HL-60/S4 (cell line): ENCODE measurements at regions not wholly inside any gene's neighbourhood (a gene's known extent, or its start where the extent isn't known, plus 50 kb on each side); places are given as distances from the start of the nearest gene placed in this dataset.
"Not testable (repeated sequence)": the region's sequence is repeated elsewhere in the genome, so short reads cannot be mapped to it uniquely, and the experiment has no call there.

Experiments
- in situ Hi-C: fragments of 300-500 bp; cut with MboI; formaldehyde crosslinking; loops from 2 replicates; pipeline ENCODE4 v1.14.3; 2022; ENCODE audit warnings: low sequenced_read_pairs

DNA sequence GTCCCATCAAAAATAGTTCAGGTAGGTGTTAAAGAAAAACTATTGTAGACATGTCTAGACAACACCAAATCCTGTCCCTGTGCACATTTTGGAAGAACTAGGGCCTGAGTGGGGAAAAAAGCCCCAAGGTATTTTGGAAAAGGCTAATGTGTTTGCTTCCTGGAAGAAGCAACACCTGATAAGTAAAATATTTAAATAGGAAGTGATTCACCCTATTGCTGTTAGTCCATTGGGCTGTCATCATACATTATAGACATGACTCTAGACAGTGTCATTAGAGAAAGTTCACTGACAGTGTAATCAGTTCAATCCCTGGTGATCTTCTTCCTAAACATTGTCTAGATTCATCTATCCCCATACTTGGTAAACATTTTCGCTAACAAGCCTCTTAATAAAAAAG, 465.3 kb downstream of the CBLN4 start:
- in situ Hi-C loops = no loop called here

DNA sequence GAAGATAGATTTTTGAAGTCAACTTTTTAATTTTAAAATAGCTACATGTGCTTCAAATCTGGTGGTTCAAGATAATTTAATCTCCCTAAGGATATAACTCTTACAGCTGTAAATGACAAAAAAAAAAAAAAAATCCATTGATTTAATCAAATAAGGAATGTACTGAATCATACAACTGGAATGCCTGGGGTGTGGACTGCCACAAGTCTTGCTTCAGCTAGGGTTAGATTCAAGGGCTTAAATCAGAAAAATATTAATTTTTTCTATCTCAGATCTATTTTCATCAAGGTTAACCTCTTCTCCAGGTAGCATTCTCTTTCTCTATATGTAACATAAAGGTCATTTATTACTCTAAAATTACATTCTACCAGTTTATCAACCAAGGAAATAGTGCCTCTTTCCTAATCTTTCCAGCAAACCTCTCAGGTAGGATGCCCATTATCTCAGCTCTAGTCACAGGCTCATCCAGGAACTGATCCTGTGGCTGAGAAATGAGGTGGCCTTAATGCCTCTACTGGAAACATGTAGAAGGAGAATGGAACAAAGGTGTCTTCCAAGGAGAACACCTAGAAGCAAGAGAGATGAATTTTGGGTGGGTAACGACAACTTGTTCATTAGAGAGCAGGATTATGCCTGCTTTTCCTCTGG, 466.9 kb downstream of the CBLN4 start:
- in situ Hi-C loops = no loop called here

DNA sequence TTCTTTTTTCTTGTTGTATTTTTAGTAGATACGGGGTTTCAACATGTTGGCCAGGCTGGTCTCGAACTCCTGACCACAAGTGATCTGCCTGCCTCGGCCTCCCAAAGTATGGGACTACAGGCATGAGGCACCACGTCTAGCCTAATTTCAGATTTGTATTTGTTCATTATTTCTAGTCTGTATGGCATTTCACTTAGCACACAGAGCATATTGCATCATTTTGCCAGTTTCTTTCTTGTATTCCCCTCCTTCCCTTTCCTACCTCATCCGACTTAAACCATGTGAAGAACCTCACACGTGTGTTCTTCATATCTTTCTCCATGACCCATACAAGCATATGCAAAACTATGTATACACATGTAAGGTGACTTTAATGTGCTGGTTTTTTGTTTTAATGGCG, 470.0 kb downstream of the CBLN4 start:
- in situ Hi-C loops = no loop called here

DNA sequence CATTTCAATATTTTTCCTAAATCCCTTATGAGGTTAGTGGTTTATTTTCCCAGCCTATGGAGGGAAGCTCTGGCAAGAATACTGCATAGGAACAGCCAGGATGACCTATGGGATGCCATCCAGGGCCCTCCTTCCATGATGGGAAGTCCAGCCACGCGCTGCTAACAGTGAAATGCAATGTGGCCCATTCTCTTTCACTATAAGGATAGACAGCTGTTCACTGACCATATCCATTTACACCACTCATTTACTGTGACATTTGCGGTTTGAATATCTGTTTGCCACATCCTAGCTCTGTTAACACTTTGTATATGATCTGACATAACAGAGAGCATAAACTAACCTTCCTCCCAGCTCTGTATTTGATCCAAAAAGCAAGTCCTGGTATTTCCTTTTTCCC, 471.7 kb downstream of the CBLN4 start:
- in situ Hi-C loops = no loop called here

DNA sequence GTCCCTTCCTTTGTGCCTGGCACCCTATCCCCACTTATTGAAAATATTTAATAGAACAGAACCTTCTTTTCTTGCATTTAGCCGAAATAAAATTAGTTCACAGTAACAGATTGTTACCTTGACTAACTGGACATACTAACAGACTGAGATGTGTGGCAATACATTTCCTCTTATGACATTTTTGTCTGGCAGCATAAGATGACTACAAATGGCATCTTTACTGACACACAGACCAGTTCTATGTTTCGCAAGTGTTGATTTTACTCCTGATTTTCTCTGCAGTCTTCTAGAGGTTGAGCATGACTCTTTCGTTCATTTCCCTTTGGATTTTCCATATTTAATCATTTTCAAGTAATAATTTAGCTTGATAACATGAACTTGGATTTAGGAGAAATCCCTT, 474.6 kb downstream of the CBLN4 start:
- in situ Hi-C loops = no loop called here

DNA sequence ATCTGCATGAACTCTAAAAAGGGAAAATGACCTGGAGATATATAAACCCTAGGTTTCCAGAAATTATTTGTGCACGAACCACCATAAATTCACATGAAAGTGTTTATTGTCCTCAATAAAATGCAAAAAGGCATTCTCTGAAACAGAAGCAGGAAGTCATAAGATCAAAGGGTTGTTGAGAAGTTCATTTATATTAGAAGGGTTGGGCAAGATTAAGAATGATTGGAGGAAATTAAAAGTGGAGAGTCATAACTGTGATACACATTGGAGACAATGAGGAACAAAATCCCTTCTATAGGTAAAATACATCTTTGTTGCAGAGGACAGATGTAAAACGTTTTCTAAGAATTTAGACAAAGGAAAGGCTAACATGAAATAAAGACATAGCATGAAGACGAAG, 476.8 kb downstream of the CBLN4 start:
- in situ Hi-C loops = no loop called here

DNA sequence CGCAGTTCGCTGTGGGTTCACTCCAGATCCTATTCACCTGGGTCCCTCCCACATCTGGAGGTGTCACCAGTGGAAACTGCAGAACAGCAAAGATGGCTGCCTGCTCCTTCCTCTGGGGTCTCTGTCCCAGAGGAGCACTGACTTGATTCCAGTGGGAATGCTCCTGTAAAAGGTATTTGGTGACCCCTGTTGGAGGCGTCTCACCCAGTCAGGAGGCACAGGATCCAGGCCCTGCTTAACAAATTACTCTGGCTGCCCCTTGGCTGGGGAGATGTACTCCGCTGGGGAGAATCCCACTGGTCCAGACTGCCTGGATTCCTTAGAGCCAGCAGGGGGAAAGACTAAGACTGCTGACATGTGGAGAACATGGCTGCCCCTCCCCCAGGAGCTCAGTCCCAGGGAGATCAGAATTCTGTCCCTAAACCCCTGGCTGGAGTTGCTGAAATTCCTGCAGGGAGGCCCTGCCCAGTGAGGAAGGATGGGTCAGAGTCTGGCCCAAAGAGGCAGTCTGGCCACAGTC, 483.0 kb downstream of the CBLN4 start:
- in situ Hi-C loops = no loop called here

DNA sequence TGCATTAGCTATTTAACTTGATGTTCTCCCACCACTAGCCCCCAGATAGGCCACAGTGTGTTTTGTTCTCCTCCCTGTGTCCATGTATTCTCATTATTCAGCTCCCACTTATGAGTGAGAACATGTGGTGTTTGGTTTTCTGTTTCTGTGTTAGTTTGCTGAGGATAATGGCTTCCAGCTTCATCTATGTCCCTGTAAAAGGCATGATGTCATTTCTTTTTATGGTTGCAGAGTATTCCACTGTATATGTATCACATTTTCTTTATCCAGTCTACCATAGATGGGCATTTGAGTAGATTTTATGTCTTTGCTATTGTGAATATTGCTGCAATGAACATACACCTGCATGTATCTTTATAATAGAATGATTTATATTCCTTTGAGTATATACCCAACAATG, 487.7 kb downstream of the CBLN4 start:
- in situ Hi-C loops = not testable (repeated sequence)

DNA sequence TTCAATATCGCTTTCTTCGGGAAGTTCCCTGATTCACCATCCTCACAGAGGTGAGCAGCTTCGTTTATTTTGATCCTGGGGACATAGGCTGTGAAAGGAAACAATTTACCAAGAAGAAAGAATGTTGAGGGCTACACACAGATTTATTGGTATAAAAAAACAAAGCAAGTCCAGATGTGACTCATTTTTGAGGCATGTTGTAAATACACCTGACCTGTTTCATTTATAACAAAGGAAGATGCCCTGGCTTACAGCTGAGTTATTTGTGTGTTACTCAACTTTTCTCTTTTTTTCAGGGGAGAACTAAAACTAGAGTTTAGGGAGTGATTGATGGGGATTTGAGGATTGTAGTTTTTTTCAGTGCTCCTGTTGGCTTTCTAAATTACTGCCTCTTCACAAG, 489.5 kb downstream of the CBLN4 start:
- in situ Hi-C loops = no loop called here

DNA sequence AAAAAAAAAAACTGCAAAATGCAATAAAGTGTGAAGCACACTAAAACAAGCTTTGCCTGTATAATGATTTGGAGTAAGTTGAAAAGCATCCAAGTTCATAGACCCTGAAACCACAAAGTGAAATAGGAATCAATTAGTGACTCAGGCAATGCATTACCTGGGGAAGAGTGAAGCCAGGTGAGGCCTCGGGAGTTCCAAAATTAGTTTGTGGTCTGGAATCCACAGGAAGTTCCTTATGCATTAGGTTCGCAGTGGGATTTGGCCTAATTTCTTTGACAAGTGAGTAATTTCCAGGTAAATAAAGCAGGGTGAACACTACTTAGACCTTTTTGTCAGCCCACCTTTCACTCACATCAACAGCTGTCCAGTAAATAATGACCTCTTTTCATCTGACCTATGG, 490.8 kb downstream of the CBLN4 start:
- in situ Hi-C loops = no loop called here

DNA sequence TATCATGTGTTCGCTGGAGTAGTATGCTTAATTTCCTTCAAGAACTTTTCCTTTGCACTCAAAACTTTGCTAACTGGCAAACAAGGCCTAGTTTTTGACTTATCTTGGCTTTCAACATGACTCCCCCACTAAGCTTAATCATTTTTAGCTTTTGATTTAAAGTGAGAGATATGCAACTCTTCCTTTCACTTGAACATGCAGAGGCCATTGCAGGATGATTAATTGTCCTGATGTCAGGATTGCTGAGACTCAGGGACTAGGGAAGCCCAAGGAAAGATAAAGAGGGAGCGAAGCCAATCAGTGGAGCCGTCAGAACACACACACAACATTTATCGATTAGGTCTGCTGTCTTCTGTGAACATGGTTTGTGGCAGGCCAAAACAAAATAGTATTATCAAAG, 491.4 kb downstream of the CBLN4 start:
- in situ Hi-C loops = no loop called here

DNA sequence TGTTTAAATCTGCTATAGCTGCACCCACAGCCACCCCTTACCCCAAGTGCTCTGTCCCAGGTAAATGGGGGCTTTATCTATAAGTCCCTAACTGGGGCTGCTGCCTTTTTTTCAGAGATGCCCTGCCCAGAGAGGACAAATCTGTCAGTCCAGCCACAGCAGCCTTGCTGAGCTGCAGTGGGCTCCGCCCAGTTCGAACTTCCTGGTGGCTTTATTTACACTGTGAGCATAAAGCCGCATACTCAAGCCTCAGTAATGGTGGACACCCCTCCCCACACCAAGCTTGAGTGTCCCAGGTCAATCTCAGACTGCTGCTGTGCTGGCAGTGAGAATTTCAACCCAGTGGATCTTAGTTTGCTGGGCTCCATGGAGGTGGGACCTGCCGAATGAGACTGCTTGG, 505.2 kb downstream of the CBLN4 start:
- in situ Hi-C loops = no loop called here

DNA sequence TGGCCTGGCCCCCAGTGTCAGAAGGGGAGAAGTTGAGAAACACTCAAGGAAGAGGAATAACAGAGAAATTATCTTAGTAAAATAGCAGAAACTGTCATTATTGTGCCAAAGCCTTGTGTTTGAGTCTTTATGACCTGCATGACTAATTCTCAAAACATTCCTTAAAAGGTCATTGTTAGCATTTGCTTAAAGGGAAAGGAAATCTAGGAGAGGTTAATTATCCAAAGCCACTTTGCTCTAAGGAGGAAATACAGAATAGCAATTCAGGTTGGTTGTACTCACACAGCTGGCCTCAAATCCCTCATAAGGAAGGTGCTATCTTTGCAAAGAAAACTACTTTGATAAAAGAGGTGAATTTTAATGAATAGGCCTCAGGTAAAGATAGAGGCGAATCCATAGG, 516.7 kb downstream of the CBLN4 start:
- in situ Hi-C loops = loop anchor here (25.0 kb wide), 1 partner anchor 101 kb away; no protein-coding TSS in a partner anchor

DNA sequence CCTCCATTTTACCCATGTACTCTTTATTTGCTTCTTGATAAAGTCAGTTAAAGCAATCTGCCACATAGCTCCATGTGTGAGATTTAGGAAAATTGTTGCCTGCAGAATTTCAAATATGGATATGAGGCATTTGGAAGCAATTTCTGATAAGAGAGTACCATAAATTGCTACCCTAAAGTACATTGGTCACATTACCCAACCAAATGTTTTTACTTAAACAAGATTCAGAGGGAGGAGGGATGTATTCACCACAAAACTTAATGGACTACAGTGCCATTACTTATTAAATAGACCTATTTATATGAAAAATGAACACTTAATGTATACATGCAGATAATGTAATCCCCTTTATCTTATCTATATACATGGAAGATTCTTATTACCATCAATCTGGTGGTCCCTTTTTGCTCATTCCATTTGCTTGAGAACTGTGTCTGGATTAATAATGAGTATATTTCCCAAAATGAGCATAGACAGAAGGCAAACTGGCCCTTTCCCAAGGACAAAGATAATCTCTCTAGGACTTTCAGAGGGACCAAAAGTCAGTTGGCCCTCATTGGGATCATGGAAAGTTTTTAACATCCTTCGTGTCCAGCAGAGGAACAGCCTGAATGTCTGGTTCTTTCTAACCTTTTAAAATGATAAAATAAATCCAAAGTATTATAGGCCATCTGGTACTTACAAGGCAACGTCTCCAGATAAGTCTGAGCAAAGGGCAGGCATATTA, 526.4 kb downstream of the CBLN4 start:
- in situ Hi-C loops = loop anchor here (25.0 kb wide), 1 partner anchor 92 kb away; no protein-coding TSS in a partner anchor

DNA sequence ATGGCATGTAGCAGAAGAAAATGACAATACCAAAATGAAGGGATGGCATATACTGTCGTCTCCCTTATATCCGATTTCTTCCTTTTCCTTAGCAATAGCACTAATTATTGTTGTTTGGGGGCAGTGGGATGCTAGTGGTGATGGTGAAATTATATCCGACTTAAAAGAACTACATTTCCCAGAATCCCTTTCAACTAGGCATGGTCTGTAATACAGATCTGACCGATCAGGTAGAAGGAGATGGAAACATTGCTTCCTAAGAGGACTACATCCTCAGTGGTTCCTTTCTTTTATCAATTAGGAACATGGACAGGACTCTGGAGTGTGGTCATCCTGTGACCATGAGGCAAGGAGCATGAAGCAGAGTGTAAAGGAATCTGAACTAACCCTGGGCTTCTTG, 532.6 kb downstream of the CBLN4 start:
- in situ Hi-C loops = no loop called here

DNA sequence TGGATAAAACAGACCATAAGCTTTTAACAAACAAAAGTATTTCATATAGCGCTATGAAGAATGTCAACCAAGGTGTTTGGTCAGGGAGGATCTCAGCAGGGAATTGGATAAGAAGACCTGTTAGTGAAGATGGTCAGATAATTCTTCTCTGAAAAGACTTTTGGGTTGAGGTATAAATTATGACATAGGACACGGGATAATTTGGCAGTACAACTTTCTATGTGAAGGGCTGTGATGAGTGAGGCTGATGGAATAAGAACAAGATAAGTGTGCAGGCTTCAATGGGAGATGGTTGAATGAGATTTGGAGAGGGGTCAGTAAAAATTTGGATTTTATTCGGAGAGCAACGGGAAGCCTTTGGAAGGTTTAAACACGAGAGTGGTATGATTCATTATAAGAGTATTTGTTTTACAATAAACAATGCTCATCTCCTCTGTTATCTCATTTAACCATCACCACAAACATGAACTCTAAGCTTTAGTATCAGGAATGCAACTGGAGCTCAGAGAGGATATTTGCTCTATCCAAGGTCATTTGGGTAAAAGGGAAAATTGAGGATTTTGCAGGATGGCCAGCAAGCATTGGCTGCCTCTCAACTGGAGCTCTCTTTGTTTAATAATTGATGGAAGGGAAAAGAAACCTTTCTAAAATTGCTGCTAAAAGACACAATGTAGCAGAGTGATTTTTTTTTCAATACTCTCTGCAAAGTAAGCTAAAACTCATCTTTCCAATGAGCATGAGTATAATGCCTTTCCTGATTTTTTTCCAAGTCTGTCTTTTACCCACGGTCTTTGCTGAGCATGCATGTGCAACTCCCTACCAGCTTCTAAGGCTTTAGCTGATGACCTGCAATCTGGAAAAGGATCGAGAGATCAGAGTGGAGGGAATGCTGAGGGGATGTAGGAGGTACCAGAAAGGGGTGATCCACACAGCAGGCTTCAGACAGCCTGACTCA, 534.0 kb downstream of the CBLN4 start:
- in situ Hi-C loops = no loop called here

DNA sequence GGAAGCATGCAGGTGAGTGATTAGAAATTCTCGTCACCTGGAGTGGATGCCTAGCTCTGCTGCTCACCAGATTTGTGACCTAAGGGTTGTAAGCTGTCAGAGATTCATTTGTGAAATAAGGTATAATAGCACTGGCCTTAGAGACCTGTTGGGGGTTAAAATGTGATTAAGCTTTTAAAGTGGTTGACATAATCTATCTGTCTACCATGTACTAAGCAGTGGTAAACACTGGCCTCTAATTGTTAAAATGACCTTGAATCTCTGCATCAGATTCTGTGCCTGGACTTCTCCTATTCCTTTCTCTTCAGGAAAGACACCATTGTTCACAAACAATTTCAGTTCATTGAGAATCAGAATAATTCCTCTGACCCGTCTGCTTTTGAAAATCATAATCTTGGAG, 536.2 kb downstream of the CBLN4 start:
- in situ Hi-C loops = no loop called here

DNA sequence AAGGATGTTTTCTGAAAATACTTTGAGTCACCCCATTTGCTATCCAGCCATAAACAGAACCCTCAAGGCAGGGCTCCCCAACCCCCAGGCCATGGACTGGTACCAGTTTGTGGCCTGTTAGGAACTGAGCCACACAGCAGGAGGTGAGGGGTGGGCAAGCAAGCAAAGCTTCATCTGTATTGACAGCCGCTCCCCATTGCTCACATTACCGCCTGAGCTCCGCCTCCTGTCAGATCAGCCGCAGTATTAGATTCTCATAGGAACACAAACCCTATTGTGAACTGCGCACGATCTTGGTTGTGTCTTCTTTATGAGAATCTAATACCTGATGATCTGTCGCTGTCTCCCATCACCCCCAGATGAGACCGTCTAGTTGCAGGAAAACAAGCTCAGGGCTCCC, 543.8 kb downstream of the CBLN4 start:
- in situ Hi-C loops = no loop called here

DNA sequence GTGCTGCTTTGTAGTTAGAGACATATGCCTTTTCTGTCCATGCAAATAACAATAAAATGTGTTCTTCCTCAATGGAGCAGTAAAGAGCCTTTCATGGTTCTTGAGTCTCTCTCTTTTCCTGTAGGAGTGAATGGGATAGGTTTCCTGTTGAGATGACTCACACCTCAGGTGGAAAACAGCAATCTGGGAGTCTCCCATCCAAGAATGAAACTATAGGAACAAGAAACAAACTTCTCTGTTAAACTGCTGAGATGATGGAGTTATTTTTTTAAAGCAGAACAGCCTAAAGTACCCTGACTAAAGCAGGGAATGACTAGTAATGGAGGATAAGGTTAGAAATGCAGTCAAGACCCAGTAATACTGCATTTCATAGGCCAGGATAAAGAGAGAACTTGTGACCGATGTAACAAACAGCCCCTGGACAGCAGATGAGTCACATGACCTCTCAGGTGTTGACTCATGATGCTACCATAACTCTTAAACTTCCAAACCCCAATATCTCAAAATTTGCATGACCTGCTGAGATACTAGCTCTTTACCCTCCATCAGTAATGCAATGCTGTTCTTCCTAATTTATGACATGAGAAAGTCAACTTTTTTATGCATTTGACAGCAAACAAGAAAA, 548.9 kb downstream of the CBLN4 start:
- in situ Hi-C loops = no loop called here

DNA sequence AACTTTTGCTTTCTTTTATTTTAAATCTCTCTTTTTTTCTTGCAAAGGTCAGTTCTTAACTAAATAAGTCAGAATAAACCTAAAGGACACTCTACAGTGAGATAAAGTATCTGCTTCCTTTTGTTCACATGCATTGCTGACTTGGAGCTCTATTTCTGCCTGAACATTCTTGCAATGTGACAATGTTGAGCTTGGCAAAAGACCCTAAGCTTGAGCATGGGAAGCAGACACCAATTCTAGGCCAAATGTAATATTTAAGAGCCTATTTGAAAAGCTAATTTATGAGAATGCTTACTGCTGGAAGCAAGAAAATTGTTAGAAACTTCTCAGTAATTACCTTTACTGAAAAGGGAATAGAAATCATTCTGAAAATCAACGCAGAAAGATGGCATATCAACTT, 556.2 kb downstream of the CBLN4 start:
- in situ Hi-C loops = no loop called here

DNA sequence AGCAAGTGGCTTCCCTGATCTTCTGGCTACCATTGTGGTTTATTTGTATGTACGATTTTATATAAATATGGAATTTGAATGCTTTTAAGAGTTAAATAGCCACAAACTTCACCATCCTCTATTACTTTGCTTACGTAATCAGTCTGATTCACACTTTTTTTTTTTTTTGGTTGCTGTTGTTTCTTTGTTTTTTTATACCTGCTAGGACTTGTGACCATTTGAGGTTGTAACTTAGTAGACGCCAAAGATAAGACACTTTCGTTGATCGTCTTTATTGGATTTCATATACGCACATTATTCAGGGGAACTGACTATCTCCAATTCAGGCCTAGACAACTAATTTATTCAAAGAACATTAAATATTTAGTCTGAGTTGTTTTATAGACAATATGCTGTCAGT, 559.0 kb downstream of the CBLN4 start:
- in situ Hi-C loops = no loop called here
